Right lung (tissue), 2 donors: ENCODE measurements at regions not wholly inside any gene's neighbourhood (a gene's known extent, or its start where the extent isn't known, plus 50 kb on each side); places are given as distances from the start of the nearest gene placed in this dataset.

Source experiments
- DNase-seq, 2 donors: peaks; one replicate each; pipeline ENCODE4 v3.0.0-alpha.2; 2013

DNA sequence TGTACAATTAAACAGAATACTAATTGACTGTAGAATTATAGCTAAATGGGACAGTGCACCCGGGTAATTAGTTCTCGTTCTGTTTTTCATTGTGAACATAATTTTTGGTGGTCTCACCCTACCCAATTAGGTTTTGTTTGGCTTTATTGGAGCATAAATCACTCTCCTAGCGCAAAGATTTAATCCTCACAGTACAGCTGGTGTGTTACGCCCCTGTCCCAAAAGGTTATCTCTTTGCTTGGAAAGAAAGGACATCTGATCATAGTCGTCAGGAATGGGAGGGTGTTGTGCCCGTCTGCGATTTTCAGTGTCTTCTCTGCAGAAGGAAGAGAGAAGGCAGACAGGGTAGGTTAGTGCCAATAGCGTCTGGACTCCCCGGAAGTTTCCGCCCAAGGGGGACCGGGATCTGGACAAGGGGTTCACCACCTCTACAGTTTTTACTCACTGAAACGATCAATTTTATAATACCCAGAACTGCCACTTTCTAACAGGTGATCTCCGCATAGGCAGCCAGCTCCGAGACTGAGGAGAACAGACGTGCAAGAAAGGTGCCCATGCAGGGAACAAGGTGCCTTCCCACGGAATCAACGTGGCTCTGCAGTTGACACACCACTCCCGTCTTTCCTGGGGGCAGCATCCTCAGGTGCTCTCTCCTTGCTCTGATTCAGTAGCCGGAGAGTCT is 617.4 kb upstream of the CDH4 start:
- DNase-seq: no peak

DNA sequence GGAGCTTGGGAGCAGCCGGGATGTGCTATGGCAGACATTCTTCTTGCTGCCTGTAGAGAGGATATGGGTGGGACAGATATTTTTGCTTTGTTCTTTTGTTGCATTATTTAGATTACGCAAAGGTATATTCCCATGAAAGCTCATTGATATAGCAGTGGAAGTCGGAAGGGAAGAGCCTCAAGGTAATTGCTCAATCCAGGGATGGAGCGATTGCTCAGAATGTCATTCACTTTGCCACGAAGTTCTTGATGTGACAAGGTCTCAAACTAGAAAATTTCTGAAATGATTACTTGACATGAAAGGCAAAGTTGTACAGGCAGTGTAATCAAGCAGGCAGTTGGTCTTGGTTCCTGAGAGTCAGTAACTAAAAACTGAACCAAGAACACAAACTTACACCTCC is 615.6 kb upstream of the CDH4 start:
- no peak for DNase-seq

DNA sequence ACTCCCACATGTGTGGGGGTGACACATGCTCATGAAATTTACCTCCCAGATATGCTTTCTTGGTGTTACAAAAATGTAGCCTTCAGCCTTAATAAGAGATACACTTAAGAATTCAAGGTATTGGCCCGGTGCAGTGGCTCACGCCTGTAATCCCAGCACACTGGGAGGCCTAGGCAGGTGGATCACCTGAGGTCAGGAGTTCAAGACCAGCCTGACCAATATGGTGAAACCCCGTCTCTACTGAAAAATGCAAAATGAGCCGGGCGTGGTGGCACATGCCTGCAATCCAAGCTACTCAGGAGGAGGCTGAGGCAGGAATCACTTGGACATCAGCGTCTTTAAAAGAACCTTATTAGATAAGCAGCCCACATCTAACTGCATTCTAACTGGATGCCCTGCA is 614.3 kb upstream of the CDH4 start:
- DNase-seq: no peak

DNA sequence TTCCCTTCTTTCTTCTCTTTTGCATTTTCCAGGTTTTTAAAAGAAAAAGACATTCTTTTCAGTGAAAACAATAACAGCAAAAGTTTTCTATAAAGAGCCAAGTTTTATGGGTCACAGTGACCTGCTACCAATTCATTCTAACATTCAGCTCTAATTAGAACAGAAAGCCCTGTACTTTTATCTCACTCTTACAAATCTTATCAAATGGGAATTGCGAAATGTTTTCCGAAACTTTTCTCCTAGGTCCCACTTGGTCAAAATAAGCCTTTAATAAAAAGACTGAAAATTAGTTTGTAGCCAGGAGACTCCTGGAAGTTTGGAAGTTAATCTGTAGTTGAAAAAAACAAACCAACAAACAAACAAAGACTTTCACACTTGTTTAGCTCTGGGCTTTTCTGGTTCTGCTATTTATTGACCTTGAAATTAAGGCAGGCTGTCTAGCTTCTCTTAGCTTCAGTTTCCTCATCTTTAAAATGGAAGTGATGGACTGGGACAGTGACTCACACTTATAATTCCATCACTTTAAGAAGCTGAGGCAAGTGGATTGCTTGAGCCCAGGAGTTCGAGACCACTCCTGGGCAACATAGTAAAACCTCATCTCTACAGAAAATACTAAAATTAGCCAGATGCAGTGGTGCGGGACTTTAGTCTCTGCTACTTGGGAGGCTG is 613.5 kb upstream of the CDH4 start:
- DNase-seq: no peak

DNA sequence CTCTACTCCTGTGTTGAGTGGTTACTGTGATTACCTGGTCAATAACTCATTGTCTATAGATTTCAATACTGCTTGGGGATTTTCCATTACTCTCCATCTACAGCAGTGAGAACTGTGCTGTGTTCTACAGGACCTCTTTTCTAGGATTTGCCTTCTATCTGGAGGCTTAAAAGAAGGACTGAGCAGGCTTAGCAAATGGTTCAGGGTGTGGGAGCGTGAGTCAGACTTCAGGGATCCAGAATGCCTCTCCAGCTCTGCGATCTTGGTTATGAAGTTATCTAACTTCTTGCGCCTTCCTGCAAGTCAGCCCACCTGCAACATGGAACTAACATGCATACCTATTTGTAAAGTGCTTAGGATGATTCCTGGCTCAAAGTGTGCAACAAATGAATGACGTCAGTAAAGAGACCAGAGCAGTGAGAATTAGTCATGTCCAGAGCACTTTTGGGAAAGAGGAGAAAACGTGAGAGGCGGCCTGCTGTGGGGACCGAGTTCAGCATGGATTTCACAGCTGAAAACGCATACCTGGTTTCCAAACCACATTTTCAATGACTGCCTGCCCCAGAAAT is 610.1 kb upstream of the CDH4 start:
- DNase-seq: no peak

DNA sequence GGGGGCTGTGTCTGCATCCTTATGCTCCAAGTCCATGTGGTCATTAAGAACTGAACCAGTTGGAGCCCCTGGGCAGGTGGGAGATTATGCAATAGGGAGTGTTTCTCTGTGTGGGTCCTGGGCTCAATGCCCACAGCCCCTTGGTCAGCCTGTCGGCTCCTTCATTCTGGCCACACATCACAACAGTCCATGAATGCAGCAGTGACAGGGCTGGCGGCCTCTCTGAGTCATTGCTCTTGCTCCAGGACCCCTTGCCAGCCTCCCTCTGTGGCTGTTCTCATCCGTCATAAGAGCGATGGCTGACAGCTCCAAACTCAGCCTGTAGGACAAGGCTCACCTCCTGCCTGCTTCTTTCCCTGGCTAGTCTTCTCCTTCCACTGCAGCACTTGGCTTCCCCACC is 609.5 kb upstream of the CDH4 start:
- no peak for DNase-seq

DNA sequence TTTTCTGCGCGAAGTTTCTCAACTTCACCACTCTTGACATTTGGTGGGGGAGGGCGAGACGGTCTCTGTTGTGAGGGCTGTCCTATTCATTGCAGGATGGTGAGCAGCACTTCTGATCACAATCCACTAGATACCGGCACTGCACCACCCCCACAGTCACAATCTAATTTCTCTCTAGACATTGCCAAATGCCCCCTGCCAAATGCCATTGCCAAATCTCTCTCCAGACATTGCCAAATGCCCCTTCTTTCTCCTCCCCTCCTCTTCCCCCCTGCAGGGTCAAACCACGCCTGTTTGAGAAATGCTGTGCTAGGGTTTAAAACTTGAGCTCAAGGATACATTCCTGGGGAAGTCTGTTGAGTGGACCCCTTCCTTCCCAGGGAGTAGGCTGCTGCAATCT is 603.5 kb upstream of the CDH4 start:
- no peak for DNase-seq

DNA sequence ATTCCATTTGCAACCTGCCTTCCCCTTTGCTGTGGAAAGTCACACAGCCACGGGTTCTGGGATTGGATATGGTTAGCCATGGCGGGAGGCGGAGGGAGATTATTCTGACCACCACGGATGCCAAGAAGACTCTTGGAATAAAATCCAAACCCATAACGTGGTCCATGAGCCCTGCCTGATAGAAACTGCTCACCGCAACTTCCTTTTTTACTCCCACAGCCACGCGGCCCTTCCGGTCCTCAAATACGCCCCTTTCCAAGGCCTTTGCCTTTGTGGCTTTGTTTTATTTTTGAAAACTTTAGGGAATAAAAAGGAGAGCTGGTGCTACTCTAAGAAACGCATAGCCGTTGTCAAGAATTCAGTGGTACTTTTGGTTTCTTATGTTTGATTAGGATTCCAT is 602.5 kb upstream of the CDH4 start:
- no peak for DNase-seq

DNA sequence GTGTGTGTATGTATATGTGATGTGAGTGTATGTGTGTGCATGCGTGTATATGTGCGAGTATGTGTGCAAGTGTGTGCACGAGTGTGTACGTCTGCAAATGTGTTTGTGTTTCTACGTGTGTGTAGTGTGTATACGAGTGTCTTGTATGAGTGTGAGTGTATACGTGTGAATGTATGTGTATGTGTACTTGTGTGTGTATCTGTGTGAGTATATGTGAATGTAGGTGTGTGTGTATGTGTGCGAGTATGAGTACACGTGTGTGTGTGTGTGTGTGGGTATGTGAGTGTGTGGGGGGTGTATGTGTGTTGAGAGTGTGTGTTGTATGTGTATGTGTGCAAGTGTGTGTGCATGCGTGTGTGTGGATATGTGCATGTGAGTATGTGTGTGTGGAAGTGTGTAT is 602.0 kb upstream of the CDH4 start:
- DNase-seq: no peak

DNA sequence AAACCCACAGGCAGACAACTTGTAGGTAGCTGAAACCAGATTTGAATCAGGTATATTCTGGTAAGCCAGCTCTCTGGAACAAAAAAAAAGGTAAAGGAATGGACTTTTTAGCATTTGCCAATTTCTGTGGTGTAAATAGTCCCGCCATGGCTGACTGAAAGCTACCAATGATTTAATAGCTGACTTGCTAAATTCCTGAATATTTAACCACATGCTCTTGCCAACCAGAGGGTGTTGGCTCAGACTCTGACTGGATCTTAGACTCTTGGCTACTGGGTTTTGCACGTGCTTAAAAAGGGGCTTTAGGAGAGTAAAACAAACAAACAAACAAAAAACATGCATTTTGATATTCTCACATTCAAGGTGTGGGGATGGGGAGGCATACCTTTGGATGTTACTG is 600.0 kb upstream of the CDH4 start:
- no peak for DNase-seq

DNA sequence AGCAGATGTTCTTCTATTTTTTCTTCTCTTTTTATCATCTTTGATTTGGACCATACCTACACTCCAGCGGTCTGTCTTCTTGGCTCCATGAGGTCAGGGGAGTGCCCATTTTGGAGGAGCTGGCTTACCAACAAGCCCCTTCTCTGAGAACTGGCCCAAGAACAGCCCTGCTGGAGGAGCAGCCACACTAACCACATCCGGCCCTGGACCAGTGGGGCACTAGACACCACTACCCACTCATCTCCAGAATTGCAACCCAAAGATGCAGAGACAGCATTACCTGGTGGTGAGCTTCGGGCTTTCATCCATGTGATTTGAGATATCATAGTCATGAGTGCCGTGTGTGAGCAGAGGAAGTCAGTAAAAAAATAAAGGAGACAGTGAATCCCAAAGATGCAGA is 599.4 kb upstream of the CDH4 start:
- no peak for DNase-seq

DNA sequence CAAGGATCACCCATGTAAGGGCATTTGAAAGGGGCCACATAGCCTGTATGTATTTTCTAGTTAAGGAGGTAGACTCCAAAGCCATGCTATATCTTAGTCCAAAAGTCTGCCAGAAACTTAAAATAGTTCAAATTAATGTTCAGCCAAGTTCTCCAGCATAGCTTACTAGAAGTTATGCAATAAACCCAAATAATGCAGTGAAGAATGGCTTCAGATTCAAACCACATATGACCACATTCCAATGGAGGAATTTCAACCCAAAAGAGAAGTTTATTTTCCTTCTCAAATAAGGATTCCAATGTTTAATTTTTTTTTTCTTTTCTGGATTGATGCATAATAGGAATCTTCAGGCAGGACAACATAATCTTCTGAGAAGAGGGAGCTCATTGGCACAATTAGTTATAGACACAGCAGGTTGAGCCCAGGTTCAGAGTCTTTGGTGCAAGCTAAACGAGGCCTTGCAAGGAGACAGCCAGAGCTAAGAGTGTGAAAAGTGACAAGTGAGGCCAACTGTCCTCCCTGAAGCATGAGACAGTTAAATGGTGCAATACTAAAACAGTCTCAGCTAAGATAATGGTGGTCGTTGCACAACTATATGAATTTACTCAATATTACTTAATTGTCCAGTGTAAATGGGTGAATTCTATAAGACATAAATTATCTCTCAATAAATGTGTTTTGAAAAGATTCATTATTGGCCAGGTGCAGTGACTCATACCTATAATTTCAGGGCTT is 598.8 kb upstream of the CDH4 start:
- DNase-seq: peak; percentile 58 to 64

DNA sequence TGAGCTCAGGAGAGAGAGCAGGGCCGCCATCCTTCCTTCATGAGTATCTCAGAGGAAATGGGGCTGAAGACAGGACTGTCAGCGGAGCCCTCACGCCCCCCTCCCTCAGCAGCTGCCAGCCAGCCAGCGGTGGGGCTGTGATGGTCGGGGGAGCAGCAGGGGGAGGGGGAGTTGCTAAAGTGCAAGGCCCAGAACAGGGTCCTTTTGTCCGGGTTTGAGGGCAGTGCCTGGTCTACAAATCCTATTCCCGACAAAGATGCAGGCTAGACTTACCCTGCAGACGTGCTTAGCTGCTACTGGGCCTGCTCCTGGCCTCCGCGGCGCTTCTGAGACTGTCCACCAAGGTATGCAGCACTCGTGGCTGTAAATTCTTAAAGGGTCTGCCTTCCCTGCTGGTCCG is 593.4 kb upstream of the CDH4 start:
- DNase-seq: no peak

DNA sequence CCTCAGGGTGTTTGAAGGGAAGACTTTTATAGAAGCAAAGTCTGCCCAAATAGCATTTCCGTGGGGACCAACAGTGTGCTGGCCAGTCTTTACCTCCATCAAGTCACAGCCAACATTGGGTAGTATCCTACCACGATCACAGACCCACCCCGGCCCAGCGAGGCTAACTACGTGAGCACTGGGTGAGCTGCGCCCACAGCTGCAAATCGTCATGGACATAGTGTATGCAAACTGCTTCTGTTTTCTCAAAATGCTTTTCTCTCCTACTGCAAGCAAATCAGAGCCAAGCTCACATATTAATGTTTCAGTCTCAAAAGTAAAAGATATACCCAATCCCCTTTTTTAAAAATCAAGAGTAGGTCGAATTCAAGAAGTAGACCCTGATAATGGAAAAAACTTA is 592.8 kb upstream of the CDH4 start:
- peak; percentile 24 to 28 for DNase-seq

DNA sequence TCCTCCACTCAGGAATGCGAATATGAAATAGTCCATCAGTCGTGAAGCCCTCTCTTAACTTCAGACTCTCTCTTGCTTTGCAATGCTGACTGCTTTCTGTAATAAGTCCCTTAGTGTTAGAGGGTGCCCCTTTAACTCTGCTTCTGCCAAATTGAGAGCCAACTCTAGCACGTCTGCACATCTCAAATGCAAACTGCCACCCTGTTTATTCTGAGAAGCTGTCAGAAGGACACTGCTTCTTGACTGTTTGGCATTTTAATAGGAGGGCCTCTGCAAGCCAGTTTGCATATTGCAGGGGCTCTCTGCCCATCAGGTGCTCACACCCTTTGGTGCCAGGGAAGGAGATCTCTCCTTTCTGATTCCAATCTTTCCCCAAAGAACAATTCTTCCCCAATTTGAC is 589.8 kb upstream of the CDH4 start:
- DNase-seq: no peak

DNA sequence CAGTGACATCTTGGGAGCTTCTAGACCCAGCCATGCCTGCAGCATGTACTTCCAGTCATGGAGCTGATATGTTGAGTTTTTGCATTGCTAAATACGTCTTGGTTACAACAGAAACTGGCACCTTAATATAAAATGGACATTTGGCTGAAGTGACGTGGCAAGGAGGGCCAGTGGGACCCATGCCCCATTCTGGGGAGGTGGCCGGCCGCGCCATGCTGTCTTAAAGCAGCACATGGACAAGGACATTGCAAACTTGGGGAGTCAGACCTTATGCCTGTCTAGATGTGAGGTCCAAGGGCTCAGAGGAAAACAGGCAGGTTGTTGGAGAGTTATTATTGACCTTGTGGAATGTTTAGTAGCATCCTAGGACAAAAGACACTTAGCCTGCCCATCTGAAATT is 588.0 kb upstream of the CDH4 start:
- DNase-seq: no peak

DNA sequence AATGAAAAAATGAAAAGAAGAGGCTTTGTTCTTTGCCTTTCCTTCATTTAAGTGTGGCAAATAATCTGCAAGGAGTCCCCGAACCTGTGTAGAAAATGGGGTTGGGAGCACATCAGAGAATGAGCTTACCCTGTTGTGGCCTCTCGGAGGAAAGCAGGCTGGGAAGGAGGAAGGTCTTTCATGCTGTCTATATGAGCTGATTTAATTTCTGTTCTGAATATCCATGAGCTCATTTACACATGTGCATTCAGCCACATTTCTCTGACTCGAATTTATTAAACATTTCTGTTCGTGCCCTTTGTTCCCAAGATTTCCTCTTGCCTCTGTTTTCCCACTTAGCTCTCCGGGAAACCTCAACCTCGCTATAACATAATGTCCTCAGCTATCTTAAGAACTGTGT is 584.4 kb upstream of the CDH4 start:
- no peak for DNase-seq

DNA sequence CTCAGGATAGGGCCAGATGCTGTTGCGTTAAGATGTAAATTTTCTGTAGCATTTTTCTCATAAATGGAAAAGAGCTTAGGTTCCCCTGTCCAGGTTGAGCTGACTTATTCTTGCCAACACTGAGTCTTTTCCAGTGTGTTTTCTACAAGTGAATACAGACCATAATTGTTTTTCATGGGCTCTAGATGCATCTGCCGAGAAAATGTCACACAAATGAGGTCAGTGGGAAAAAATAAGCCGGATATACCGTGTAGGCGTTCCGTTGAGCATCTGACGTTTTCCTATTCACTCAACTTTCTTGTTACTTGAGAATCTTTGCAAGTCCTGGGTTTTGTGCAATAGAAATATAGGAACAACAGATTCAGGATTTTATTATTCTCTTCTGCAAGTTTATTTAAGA is 582.9 kb upstream of the CDH4 start:
- no peak for DNase-seq

DNA sequence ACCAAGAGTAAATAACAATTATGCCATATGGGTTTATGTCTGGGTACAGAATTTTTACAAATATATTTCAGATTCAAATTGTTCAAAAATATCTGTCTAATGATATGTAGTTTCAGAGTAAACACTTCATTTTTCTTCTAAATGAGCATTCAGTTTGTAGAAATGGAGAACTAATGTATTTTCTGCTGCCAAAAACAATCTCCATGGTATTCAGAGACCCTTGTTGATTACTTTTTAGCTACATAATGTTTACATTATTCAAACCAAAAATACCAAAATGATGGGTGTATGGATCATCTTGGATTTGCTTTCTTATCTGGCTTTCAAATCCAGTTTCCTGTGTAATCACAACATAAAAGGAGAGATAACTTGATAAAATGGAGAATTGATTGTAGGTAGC is 576.0 kb upstream of the CDH4 start:
- peak; percentile 19 to 27 for DNase-seq

DNA sequence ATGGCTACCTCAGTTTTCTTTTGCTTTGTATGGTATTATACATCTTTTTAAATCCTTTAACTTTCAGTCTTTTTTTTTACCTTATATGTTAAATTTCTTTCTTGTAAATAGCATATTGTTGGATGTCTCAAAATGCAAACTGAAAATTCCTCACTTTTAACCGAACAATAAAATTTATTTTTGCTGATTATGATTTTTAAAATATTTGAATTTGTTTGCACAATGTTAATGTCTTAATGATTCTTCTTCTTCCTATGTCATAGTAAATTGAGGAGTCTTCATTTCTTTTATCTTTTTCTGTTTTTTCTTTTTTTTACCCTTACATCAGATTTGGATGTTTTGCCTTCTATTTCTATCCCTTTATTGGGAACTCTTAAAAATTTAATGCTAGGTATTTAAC is 574.2 kb upstream of the CDH4 start:
- no peak for DNase-seq

DNA sequence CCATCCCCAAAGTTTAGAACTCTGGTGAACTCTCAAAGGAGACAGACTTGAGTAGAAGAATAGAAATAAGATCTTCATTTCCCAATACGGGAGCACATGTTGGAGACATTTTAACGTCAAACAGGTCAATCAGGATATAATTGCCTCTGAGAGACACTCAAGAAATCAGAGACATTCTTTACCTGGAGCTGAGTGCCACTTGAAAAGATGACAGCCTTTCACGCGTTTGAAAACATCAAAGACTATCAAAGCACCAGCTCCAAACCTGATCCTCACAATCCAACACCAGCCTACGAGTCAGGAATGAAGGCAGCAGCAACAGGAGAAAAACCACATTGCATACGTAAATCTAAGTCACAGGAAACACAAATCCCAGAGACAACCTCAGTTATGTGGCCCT is 571.5 kb upstream of the CDH4 start:
- no peak for DNase-seq

DNA sequence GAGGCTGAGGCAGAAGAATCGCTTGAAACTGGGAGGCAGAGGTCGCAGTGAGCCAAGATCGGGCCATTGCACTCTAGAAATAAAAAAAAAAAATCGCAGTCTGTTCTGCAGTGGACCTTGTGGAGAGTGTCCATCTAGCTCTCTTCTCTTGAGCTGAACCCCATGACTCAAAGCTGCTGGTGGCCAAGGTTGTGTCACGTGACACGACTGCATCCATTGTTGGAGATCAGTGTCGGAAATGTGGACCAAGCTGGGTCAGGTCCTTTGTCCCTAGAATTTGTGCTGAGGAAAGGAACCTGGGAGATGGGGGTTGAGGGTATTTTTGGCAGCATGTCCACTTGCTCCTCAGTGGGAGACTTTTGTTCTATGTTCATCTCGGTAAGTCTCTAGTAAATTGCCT is 564.8 kb upstream of the CDH4 start:
- DNase-seq: no peak

DNA sequence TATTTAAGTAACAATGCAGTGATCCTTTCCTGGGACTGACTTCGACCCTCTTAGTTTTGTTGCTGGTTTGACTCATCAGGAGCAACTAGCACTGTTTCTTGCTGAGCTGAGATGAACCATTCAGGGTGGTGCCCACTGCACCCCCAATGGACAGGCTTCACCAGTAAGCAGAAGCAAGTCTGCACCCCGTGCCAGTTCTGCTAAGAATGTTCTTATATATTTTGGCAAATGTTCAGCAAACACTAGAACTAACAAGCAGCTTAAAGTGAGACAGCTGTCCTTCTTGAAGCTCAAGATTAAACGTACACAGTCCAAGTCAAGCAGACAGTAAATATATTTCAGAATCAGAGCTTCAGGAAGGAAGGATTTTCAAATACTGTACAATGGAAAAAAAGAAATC is 561.3 kb upstream of the CDH4 start:
- DNase-seq: no peak
